ENCODE measurements at regions not wholly inside any gene's neighbourhood (a gene's known extent, or its start where the extent isn't known, plus 50 kb on each side); places are given as distances from the start of the nearest gene placed in this dataset.

DNA sequence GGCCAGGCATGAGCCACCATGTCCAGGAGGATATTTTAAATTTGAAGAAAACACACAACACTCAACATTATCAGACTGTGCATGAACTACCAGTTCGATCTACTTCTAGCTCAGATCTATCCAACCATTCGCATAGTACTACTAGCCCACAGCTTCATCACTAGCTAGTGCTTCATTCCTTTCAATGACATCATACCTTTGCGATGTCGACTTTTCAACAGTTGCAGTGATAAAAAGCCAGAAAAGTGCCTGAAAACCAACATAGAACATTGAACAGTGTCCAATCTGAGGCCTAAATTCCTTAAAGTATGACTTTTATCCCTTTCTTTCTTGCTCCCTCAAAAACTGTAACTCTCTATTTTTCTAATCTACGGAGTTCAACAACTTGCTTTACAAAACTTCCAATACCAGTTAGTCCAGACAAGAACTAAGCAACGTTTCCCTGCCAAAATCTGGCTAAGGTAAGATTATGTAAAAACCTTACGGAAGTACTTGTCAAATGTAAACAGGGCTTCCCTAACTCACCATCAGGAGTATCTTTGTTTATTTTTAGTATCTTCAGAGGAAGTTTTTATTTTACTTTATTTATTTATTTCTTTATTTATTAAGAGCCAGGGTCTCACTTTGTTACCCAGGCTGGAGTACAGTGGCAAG is 434.0 kb upstream of the JARID2 start:
- no peaks in the 10 kb centered on the region for H3F3A ChIP-seq (ENCODE audit: insufficient read depth)

DNA sequence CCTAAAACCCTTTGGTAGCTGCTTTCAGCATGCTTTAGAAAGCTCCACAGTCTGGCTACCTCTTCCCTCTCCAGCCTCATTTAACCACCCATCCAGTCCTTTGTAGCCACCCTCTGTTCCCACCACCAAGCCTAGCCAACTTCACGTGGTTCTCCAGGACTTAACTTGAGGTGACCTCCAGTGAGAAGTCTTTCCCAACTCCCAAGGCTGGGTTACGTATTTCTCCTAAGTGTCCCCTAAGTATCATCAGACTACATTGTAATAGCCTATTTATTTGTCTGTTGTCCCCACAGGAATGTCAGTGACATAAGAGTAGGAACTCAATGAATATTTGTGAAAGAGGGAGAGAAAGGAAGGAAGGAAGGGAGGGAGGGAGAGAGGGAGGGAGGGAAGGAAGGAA is 431.9 kb upstream of the JARID2 start:
- no peak overlapping the region for H2AFZ ChIP-seq (ENCODE audit: low read depth, low read length, severe bottlenecking)
- H3K9me2 ChIP-seq (replicated peaks; ENCODE audit: insufficient read depth, low read length) = no peaks in the 10 kb centered on the region
- H3K9me3 ChIP-seq (ENCODE audit: insufficient read depth, low read length) = no peaks in the 10 kb centered on the region
- H3K79me2 ChIP-seq (ENCODE audit: insufficient read depth, low read length) = no peaks in the 10 kb centered on the region
- H3K4me2 ChIP-seq (ENCODE audit: low read depth, low read length, poor library complexity, severe bottlenecking) = no peak overlapping the region
- 0 out of 2 replicates have a peak, but pooled peaks cover 3% of the 10 kb centered on the region for H3K27me3 ChIP-seq (ENCODE audit: low read length)
- no peaks in the 10 kb centered on the region for H4K20me1 ChIP-seq (ENCODE audit: low read depth, low read length)
- H3F3A ChIP-seq (ENCODE audit: insufficient read depth) = no peaks in the 10 kb centered on the region
- H3K27ac ChIP-seq (ENCODE audit: low read depth, low read length) = no peak overlapping the region
- H3K36me3 ChIP-seq (ENCODE audit: low read length) = no peaks in the 10 kb centered on the region
- TF ChIP-seq, protein P1, sequence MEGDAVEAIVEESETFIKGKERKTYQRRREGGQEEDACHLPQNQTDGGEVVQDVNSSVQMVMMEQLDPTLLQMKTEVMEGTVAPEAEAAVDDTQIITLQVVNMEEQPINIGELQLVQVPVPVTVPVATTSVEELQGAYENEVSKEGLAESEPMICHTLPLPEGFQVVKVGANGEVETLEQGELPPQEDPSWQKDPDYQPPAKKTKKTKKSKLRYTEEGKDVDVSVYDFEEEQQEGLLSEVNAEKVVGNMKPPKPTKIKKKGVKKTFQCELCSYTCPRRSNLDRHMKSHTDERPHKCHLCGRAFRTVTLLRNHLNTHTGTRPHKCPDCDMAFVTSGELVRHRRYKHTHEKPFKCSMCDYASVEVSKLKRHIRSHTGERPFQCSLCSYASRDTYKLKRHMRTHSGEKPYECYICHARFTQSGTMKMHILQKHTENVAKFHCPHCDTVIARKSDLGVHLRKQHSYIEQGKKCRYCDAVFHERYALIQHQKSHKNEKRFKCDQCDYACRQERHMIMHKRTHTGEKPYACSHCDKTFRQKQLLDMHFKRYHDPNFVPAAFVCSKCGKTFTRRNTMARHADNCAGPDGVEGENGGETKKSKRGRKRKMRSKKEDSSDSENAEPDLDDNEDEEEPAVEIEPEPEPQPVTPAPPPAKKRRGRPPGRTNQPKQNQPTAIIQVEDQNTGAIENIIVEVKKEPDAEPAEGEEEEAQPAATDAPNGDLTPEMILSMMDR (IDR thresholded peaks at IDR 0.05; ENCODE audit: insufficient read depth, low read length, poor library complexity, severe bottlenecking) = no peak
- no peak for TF ChIP-seq EZH2phosphoT487 (conservative IDR thresholded peaks at IDR 0.05; ENCODE audit: low read length)
- H3K4me3 ChIP-seq (ENCODE audit: insufficient read depth, low read length, poor library complexity, severe bottlenecking) = no peak overlapping the region
- no peak overlapping the region for H3K9ac ChIP-seq (ENCODE audit: low read length)

More for the DNA sequence above, 434.0 kb upstream of the JARID2 start:
- no peak overlapping the region for H3K4me2 ChIP-seq (ENCODE audit: low read depth, low read length, poor library complexity, severe bottlenecking)
- H3K27ac ChIP-seq (ENCODE audit: low read depth, low read length) = no peak overlapping the region
- H2AFZ ChIP-seq (ENCODE audit: low read depth, low read length, severe bottlenecking) = no peak overlapping the region
- no peaks in the 10 kb centered on the region for H3K79me2 ChIP-seq (ENCODE audit: insufficient read depth, low read length)
- H3K4me3 ChIP-seq (ENCODE audit: insufficient read depth, low read length, poor library complexity, severe bottlenecking) = no peak overlapping the region
- no peaks in the 10 kb centered on the region for H4K20me1 ChIP-seq (ENCODE audit: low read depth, low read length)
- H3K9me3 ChIP-seq (ENCODE audit: insufficient read depth, low read length) = no peaks in the 10 kb centered on the region
- H3K27me3 ChIP-seq (ENCODE audit: low read length) = 0 out of 2 replicates have a peak, but pooled peaks cover 3% of the 10 kb centered on the region
- TF ChIP-seq, protein P1 (IDR thresholded peaks at IDR 0.05; ENCODE audit: insufficient read depth, low read length, poor library complexity, severe bottlenecking) = no peak
- no peak for TF ChIP-seq EZH2phosphoT487 (conservative IDR thresholded peaks at IDR 0.05; ENCODE audit: low read length)
- H3K36me3 ChIP-seq (ENCODE audit: low read length) = no peaks in the 10 kb centered on the region
- no peaks in the 10 kb centered on the region for H3K9me2 ChIP-seq (replicated peaks; ENCODE audit: insufficient read depth, low read length)
- H3K9ac ChIP-seq (ENCODE audit: low read length) = no peak overlapping the region

DNA sequence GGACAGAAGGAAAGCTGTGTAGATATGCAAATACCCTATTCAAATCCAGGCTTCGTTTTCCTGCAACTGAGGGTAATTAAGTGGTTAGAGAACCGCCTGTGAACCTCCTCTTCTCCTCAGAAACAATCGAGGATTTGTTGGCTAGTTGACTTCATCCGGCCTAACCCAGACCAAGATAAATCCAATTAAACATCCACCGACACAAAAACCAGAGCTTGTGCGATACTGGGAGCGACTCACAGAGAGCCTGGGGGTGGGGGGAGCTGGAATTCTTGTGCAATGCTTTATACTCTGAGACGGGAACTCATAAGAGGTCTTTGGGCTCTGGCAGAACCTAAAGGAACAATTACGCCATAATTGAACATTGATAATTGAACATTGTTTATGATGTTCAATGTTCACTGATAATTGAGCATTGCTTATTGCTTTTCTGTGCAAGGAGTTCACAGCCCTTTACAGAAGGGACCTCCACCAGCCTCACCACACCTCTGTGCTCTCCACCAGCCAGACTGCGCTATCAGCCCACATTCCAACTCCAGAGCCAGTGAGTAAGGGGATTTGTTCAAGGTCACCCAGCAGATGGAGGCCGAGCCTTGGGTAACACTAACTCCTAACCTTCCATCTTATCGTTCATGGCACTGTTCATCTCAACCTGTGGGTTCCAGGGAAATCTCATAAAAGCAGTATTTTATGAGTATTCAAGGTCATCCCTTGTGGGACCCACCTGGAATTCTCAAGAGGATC is 429.6 kb upstream of the JARID2 start:
- no peak overlapping the region for H3K27ac ChIP-seq (ENCODE audit: low read depth, low read length)
- H4K20me1 ChIP-seq (ENCODE audit: low read depth, low read length) = no peaks in the 10 kb centered on the region
- no peak for TF ChIP-seq EZH2phosphoT487 (conservative IDR thresholded peaks at IDR 0.05; ENCODE audit: low read length)
- TF ChIP-seq, protein P1 (IDR thresholded peaks at IDR 0.05; ENCODE audit: insufficient read depth, low read length, poor library complexity, severe bottlenecking) = no peak
- no peak overlapping the region for H3K9ac ChIP-seq (ENCODE audit: low read length)
- H3K36me3 ChIP-seq (ENCODE audit: low read length) = no peaks in the 10 kb centered on the region
- H3K9me3 ChIP-seq (ENCODE audit: insufficient read depth, low read length) = no peaks in the 10 kb centered on the region
- no peak overlapping the region for H3K4me3 ChIP-seq (ENCODE audit: insufficient read depth, low read length, poor library complexity, severe bottlenecking)
- H3F3A ChIP-seq (ENCODE audit: insufficient read depth) = no peaks in the 10 kb centered on the region
- 0 out of 2 replicates have a peak, but pooled peaks cover 3% of the 10 kb centered on the region for H3K27me3 ChIP-seq (ENCODE audit: low read length)
- no peak overlapping the region for H2AFZ ChIP-seq (ENCODE audit: low read depth, low read length, severe bottlenecking)
- H3K79me2 ChIP-seq (ENCODE audit: insufficient read depth, low read length) = no peaks in the 10 kb centered on the region
- no peak overlapping the region for H3K4me2 ChIP-seq (ENCODE audit: low read depth, low read length, poor library complexity, severe bottlenecking)
- H3K9me2 ChIP-seq (replicated peaks; ENCODE audit: insufficient read depth, low read length) = no peaks in the 10 kb centered on the region
